H1 (cell line): ENCODE measurements at regions not wholly inside any gene's neighbourhood (a gene's known extent, or its start where the extent isn't known, plus 50 kb on each side); places are given as distances from the start of the nearest gene placed in this dataset.

Experiments used
- CTCF ChIA-PET: fragments of 300-600 bp; sonication (Branson Sonifier 250); formaldehyde crosslinking; loops from one replicate; lab custom pipeline; 2021; ENCODE audit not compliant: partially characterized antibody; lab: Charles Lee
- POLR2A ChIA-PET: fragments of 300-600 bp; sonication (Branson Sonifier 250); formaldehyde crosslinking; loops from one replicate; lab custom pipeline; 2021; ENCODE audit warnings: inconsistent platforms; ENCODE audit not compliant: partially characterized antibody; lab: Charles Lee
- DNase-seq, 2 experiments: peaks; one replicate each; pipeline versions ENCODE4 v3.0.0 to v3.0.0-alpha.2; 2010 to 2022; ENCODE audit warnings: low spot score in 2 of 2, low read depth in 1 of 2, mixed read lengths in 1 of 2
- FAIRE-seq: peaks from 2 replicates; lab custom pipeline; 2011; peaks lifted over from hg19 to GRCh38; lab: Jason Lieb, UNC
- H2AFZ ChIP-seq: 2 replicates; pipeline ENCODE4 v1.8.1; 2012; ENCODE audit warnings: low read length, inconsistent platforms
- H2AK5ac ChIP-seq: 2 replicates; pipeline ENCODE4 v1.6.1; 2013; ENCODE audit warnings: low read depth, low read length
- H2BK120ac ChIP-seq: replicated peaks from 2 replicates; pipeline ENCODE3; 2013; ENCODE audit warnings: low read depth, low read length, inconsistent platforms
- H2BK12ac ChIP-seq: 2 replicates; pipeline ENCODE4 v1.6.1; 2013; ENCODE audit warnings: low read depth, low read length
- H2BK15ac ChIP-seq: 2 replicates; pipeline ENCODE4 v1.6.1; 2013; ENCODE audit warnings: low read length
- H2BK20ac ChIP-seq: 2 replicates; pipeline ENCODE4 v1.6.1; 2013; ENCODE audit warnings: low read length
- H2BK5ac ChIP-seq: 2 replicates; pipeline ENCODE4 v1.6.1; 2013; ENCODE audit warnings: low read depth, low read length
- H3K14ac ChIP-seq: 2 replicates; pipeline ENCODE4 v1.6.1; 2013; ENCODE audit warnings: inconsistent platforms; ENCODE audit not compliant: insufficient read length
- H3K18ac ChIP-seq: 2 replicates; pipeline ENCODE4 v1.6.1; 2013; ENCODE audit warnings: low read length; ENCODE audit errors: extremely low read depth
- H3K23ac ChIP-seq: 2 replicates; pipeline ENCODE4 v1.6.1; 2013; ENCODE audit warnings: inconsistent platforms; ENCODE audit not compliant: insufficient read length
- H3K23me2 ChIP-seq: 2 replicates; pipeline ENCODE4 v1.6.1; 2013; ENCODE audit warnings: low read depth, low read length
- H3K27ac ChIP-seq: 2 replicates; pipeline ENCODE4 v1.6.1; 2011; ENCODE audit warnings: low read depth, low read length, inconsistent platforms
- H3K27me3 ChIP-seq, 4 experiments: replicated peaks in 1 of 4; 1 replicate in 1 of 4; 2 replicates in 3 of 4; pipeline versions ENCODE4 v1.6.1 to v1.8.1; 2011 to 2013; ENCODE audit warnings: low read length in 3 of 4, mild to moderate bottlenecking in 3 of 4, inconsistent platforms in 2 of 4, mixed read lengths in 2 of 4, moderate library complexity in 1 of 4; ENCODE audit not compliant: control insufficient read depth in 3 of 4, insufficient read depth in 3 of 4; ENCODE audit errors: extremely low read depth in 1 of 4
- H3K36me3 ChIP-seq, 4 experiments: 2 replicates each; pipeline versions ENCODE4 v1.6.1 to v1.8.1; 2011 to 2013; ENCODE audit warnings: mild to moderate bottlenecking in 4 of 4, low read length in 3 of 4, moderate library complexity in 2 of 4, control low read depth in 1 of 4, inconsistent platforms in 1 of 4; ENCODE audit not compliant: insufficient read depth in 4 of 4, control insufficient read depth in 2 of 4
- H3K4ac ChIP-seq: replicated peaks from 2 replicates; pipeline ENCODE3; 2013; ENCODE audit warnings: low read length, low read depth, mixed read lengths, inconsistent platforms; ENCODE audit not compliant: insufficient read length
- H3K4me1 ChIP-seq, 4 experiments: replicated peaks in 1 of 4; 1 replicate in 1 of 4; 2 replicates in 3 of 4; pipeline versions ENCODE4 v1.6.1 to v1.8.1; 2011 to 2013; ENCODE audit warnings: low read length in 3 of 4, inconsistent platforms in 2 of 4, mixed read lengths in 1 of 4; ENCODE audit not compliant: insufficient read depth in 4 of 4, control insufficient read depth in 3 of 4
- H3K4me2 ChIP-seq, 2 experiments: 2 replicates each; pipeline versions ENCODE4 v1.6.1 to v1.8.1; 2011 to 2013; ENCODE audit warnings: low read depth in 2 of 2, low read length in 2 of 2, control low read depth in 1 of 2, inconsistent platforms in 1 of 2, mild to moderate bottlenecking in 1 of 2; ENCODE audit not compliant: insufficient read depth in 1 of 2
- H3K4me3 ChIP-seq, 4 experiments: fragments of 200-600, 300-600 bp in 1 of 4; sonication (generic), shearing (Covaris generic), sonication (Bioruptor Twin) in 1 of 4; 2 replicates each; pipeline versions ENCODE4 v1.5.1 to v1.8.1; 2011 to 2016; ENCODE audit warnings: low read length in 4 of 4, low read depth in 3 of 4, control low read depth in 2 of 4, inconsistent platforms in 2 of 4, mild to moderate bottlenecking in 2 of 4, mixed read lengths in 1 of 4, moderate library complexity in 1 of 4; ENCODE audit not compliant: insufficient read depth in 2 of 4; ENCODE audit errors: extremely low read depth in 1 of 4
- H3K56ac ChIP-seq: replicated peaks from 2 replicates; pipeline ENCODE3; 2013; ENCODE audit warnings: low read depth, mild to moderate bottlenecking, mixed read lengths, low read length, inconsistent platforms; ENCODE audit not compliant: insufficient read length
- H3K79me1 ChIP-seq: 2 replicates; pipeline ENCODE4 v1.6.1; 2013; ENCODE audit warnings: low read depth, low read length, control low read depth
- H3K79me2 ChIP-seq, 2 experiments: 2 replicates each; pipeline versions ENCODE4 v1.6.1 to v1.8.1; 2012 to 2013; ENCODE audit warnings: low read length in 2 of 2, mild to moderate bottlenecking in 2 of 2, inconsistent platforms in 1 of 2; ENCODE audit not compliant: insufficient read depth in 2 of 2, control insufficient read depth in 1 of 2
- H3K9ac ChIP-seq, 4 experiments: replicated peaks in 1 of 4; 1 replicate in 1 of 4; 2 replicates in 3 of 4; pipeline versions ENCODE4 v1.6.1 to v1.8.1; 2011 to 2013; ENCODE audit warnings: low read depth in 3 of 4, low read length in 3 of 4, control low read depth in 2 of 4, mild to moderate bottlenecking in 2 of 4, moderate library complexity in 2 of 4, inconsistent platforms in 1 of 4; ENCODE audit errors: extremely low read depth in 1 of 4
- H3K9me3 ChIP-seq, 2 experiments: 2 replicates each; pipeline versions ENCODE4 v1.6.1 to v1.8.1; 2012 to 2013; ENCODE audit warnings: mild to moderate bottlenecking in 2 of 2, moderate library complexity in 2 of 2, control low read depth in 1 of 2, inconsistent platforms in 1 of 2, low read depth in 1 of 2, low read length in 1 of 2, mixed read lengths in 1 of 2; ENCODE audit not compliant: insufficient read depth in 2 of 2
- H4K20me1 ChIP-seq, 2 experiments: replicated peaks in 1 of 2; 2 replicates each; pipeline versions ENCODE3 to v1.8.1; 2011 to 2013; ENCODE audit warnings: inconsistent platforms in 2 of 2, low read length in 2 of 2, mild to moderate bottlenecking in 1 of 2; ENCODE audit not compliant: insufficient read depth in 2 of 2, control insufficient read depth in 1 of 2
- H4K5ac ChIP-seq: 2 replicates; pipeline ENCODE4 v1.6.1; 2013; ENCODE audit warnings: low read length, low read depth, mixed read lengths, inconsistent platforms; ENCODE audit not compliant: insufficient read length
- H4K8ac ChIP-seq: 2 replicates; pipeline ENCODE4 v1.8.0; 2013; ENCODE audit warnings: mild to moderate bottlenecking, moderate library complexity, low read length, inconsistent platforms; ENCODE audit not compliant: insufficient read depth; ENCODE audit errors: extremely low read depth
- H4K91ac ChIP-seq: replicated peaks from 2 replicates; pipeline ENCODE3; 2013; ENCODE audit warnings: low read length, mixed read lengths, inconsistent platforms; ENCODE audit not compliant: insufficient read length
- CHD2 ChIP-seq: IDR thresholded peaks from 2 replicates; pipeline ENCODE4 v1.6.1; 2012; ENCODE audit warnings: low read length, improper control_type of control experiment
- FOSL1 ChIP-seq: IDR thresholded peaks from 2 replicates; pipeline ENCODE4 v1.6.1; 2011; ENCODE audit warnings: mild to moderate bottlenecking, low read depth, low read length, moderate library complexity; ENCODE audit not compliant: insufficient read depth
- JUN ChIP-seq: IDR thresholded peaks from 2 replicates; pipeline ENCODE4 v1.6.1; 2011; ENCODE audit warnings: low read depth, mild to moderate bottlenecking, improper control_type of control experiment, low read length
- POLR2AphosphoS5 ChIP-seq: IDR thresholded peaks from 2 replicates; pipeline ENCODE4 v1.6.1; 2011; ENCODE audit warnings: low read depth, low read length
- RFX5 ChIP-seq: IDR thresholded peaks from 2 replicates; pipeline ENCODE4 v1.6.1; 2011; ENCODE audit warnings: low read depth, low read length, improper control_type of control experiment, borderline replicate concordance
- SAP30 ChIP-seq: fragments of 300-600 bp; sonication (generic); IDR thresholded peaks from 2 replicates; pipeline ENCODE4 v1.7.1; 2012; ENCODE audit warnings: low read length, moderate library complexity, mild to moderate bottlenecking, inconsistent platforms; ENCODE audit not compliant: insufficient read depth, insufficient replicate concordance
- SUZ12 ChIP-seq: fragments of 200-600 bp; sonication (generic); IDR thresholded peaks from 2 replicates; pipeline ENCODE4 v1.6.1; 2012; ENCODE audit warnings: mild to moderate bottlenecking, inconsistent platforms, low read length, moderate library complexity, mixed read lengths
- WGBS, 2 experiments: shearing (Covaris generic) in 1 of 2; methylation state at CpG; one replicate each; pipeline versions ENCODE4 v1.1.6 to v1.1.7; 2013 to 2015; ENCODE audit warnings: low lambda C conversion rate in 2 of 2, mixed read lengths in 2 of 2, inconsistent platforms in 1 of 2, low coverage in 1 of 2, missing lambda C conversion rate in 1 of 2; ENCODE audit not compliant: insufficient replicate concordance in 2 of 2, insufficient coverage in 1 of 2, insufficient read length in 1 of 2; ENCODE audit errors: extremely low coverage in 1 of 2, missing lambda C conversion rate in 1 of 2; 5-methylcytosine and 5-hydroxymethylcytosine counted together

DNA sequence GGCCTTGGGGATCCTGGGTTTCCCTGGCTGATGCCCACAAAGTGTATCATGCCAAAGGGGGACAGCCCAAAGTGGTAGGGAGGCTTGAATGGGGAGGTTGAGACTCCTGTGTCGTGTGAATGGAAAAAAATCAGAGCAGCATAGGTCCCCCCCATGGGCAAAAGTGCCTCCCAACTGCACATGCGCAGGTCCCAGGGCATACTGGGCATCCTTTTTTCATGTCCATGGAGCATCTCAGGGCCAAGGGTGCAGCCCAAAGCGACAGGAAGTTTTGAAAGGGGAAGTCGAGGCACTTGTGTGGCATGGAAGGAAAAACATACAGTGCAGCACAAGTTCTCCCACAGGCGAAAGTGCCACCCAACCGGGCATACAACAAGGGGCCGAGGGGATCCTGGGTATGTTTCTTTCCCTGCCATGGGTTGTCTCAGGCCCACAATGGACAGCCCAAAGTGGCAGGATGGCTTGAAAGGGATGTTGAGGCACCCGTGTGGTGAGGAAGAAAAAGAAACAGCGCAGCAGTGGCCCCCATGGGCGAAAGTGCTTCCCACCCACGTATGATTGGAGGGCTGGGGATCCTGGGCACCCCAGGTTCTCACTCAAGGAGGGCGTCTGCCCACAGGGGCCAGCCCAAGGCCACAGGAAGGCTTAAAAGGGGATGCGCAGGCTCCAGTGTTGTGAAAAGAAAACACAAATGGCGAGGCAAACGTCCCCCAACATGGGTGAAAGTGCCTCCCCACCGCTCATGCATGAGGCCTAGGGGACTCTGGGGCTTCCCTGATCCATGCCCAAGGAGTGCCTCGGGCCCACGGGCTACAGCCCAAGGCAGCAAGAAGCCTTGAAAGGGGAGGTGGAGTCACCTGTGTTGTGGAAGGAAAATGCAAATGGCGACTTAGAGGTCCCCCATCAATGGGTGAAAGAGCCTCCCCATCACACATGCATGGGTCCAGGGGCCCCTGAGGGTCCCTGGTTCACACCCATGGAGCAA lies 573.7 kb downstream of the ALG10 start:
- Histone ChIP-seq H2BK20ac (no peak overlapping the region), H3K79me1 (no peaks in the 10 kb centered on the region), H3K18ac (no peak overlapping the region), H3K23me2 (no peaks in the 10 kb centered on the region), H2BK12ac (no peak overlapping the region), H3K4me3 (no peak overlapping the region), H2BK120ac (no peak overlapping the region), H3K9ac (no peak overlapping the region), H2BK15ac (no peak overlapping the region), H4K20me1 (no peaks in the 10 kb centered on the region), H2BK5ac (no peak overlapping the region), H3K56ac (no peak overlapping the region), H3K36me3 (no peaks in the 10 kb centered on the region), H4K8ac (no peak overlapping the region), H3K27me3 (no peaks in the 10 kb centered on the region), H2AK5ac (no peak overlapping the region), H4K5ac (no peak overlapping the region), H3K4me1 (no peaks in the 10 kb centered on the region), H3K27ac (no peak overlapping the region), H3K9me3 (peaks cover 86 to 87% of the 10 kb centered on the region in 2 experiments), H3K14ac (no peak overlapping the region), H3K23ac (no peak overlapping the region), H3K4me2 (no peak overlapping the region), H2AFZ (no peak overlapping the region), H3K4ac (no peak overlapping the region), H4K91ac (no peak overlapping the region), H3K79me2 (no peaks in the 10 kb centered on the region)
- no peak for TF ChIP-seq SUZ12
- TF ChIP-seq FOSL1, result no peak
- TF ChIP-seq RFX5, result no peak
- TF ChIP-seq POLR2AphosphoS5, result no peak
- TF ChIP-seq JUN, result no peak
- TF ChIP-seq SAP30, result no peak
- no peak for TF ChIP-seq CHD2
- WGBS, 2 experiments, result 69% methylated on average over 19 of the region's 19 CpGs; no CpG with 5 or more reads in 1 of the 2 experiments
- ChIA-PET POLR2A (no interaction called here), CTCF (no interaction called here)
- DNase-seq (no peak), FAIRE-seq (no peak)
